ENCODE measurements at regions not wholly inside any gene's neighbourhood (a gene's known extent, or its start where the extent isn't known, plus 50 kb on each side); places are given as distances from the start of the nearest gene placed in this dataset.

DNA sequence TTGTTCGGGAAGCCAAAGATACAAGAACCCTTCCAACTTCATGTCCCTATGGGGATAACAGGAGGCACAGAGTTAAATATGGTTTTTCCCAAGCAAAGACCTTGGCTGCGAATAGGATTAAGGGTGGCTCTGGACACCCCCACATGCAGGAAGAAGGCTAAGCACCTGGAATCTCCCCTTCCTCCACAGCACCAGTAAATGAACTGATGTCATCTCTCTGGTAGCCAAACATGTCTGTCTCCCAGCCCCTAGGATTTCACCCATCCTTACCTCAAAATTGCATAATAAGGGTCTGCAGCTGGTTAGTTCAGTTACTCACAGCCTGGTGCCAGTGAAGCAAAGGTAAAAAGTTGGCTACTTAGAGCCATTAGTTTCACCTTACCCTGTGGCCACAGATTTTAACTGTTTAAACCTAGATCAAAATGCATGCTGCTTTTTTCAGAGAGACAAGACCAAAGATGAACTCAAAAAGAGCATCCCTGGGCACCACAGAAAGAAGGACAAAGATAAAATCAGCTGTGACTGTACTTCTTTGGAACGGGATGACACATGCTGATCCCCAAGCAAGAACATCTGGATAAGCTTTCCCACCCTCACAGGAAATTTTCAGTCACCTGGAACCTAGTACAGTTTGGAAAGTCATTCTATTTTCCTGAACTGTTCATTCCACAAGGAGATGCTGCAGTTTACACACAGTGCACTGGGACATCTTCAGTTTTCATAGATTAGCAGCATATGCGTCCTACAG, 77.2 kb upstream of the AKIP1 start:
- WGBS (ENCODE audit: insufficient coverage, insufficient read length): no CpG with 5 or more reads among the region's 4 CpGs
- DNase-seq (ENCODE audit: low read depth, low spot score): no peak
- H3K27ac ChIP-seq (ENCODE audit: low read length): no peak overlapping the region

DNA sequence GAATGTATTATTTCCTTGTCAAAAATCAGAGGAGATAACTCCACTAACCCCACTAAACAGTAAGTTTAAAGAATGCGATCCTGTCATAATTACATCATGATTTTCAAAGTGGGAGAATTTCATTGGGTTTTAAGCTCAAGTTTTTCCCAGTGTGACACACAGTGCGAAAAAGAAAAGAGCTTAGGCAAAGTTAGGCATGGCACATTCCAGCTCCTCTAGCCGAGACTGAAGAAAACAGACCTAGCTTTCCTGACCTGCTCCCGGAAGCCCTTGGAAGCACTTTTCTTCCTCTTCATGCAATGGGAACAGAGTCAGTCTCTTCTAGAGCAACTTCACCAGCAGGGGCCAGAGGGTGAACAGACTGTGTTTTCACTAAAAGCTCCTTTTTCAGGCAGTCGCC, 76.6 kb upstream of the AKIP1 start:
- no peak overlapping the region for H3K27ac ChIP-seq (ENCODE audit: low read length)
- no peaks in the 10 kb centered on the region for H3K27me3 ChIP-seq (ENCODE audit: control insufficient read depth, insufficient read depth, low read length)
- H3K4me3 ChIP-seq (ENCODE audit: low read length): no peak overlapping the region
- WGBS (ENCODE audit: insufficient coverage, insufficient read length): no CpG with 5 or more reads among the region's 5 CpGs
- DNase-seq (ENCODE audit: low read depth, low spot score): no peak
- H3K4me1 ChIP-seq (ENCODE audit: control insufficient read depth, insufficient read depth, low read length): peaks cover 2% of the 10 kb centered on the region
- H3K36me3 ChIP-seq (ENCODE audit: control insufficient read depth, insufficient read depth, low read length): no peaks in the 10 kb centered on the region
- H3K9me3 ChIP-seq (ENCODE audit: control insufficient read depth, insufficient read depth, low read length): no peaks in the 10 kb centered on the region

More for the DNA sequence above, 77.2 kb upstream of the AKIP1 start:
- peaks cover 2% of the 10 kb centered on the region for H3K4me1 ChIP-seq (ENCODE audit: control insufficient read depth, insufficient read depth, low read length)
- no peaks in the 10 kb centered on the region for H3K9me3 ChIP-seq (ENCODE audit: control insufficient read depth, insufficient read depth, low read length)
- H3K4me3 ChIP-seq (ENCODE audit: low read length): no peak overlapping the region
- H3K27me3 ChIP-seq (ENCODE audit: control insufficient read depth, insufficient read depth, low read length): no peaks in the 10 kb centered on the region
- no peaks in the 10 kb centered on the region for H3K36me3 ChIP-seq (ENCODE audit: control insufficient read depth, insufficient read depth, low read length)

DNA sequence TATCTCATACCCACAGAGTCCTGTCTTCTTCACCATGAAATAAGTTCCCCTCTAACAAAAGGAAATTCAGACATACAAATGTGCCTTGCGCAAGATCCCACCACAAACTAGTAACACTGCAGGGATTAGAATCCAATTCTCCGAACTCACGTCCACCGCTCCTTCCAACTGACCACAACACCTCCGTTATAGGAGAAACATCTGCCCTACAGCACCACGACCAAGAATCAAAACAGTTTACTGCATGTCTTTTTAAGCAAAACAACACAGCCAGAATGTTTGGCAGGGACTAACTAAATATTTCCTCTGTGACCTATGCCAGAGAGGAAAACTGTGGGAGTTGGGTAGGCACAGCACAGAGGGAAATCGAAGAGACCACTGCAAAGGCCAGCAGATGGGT, 72.7 kb upstream of the AKIP1 start:
- H3K4me3 ChIP-seq (ENCODE audit: low read length): no peak overlapping the region

DNA sequence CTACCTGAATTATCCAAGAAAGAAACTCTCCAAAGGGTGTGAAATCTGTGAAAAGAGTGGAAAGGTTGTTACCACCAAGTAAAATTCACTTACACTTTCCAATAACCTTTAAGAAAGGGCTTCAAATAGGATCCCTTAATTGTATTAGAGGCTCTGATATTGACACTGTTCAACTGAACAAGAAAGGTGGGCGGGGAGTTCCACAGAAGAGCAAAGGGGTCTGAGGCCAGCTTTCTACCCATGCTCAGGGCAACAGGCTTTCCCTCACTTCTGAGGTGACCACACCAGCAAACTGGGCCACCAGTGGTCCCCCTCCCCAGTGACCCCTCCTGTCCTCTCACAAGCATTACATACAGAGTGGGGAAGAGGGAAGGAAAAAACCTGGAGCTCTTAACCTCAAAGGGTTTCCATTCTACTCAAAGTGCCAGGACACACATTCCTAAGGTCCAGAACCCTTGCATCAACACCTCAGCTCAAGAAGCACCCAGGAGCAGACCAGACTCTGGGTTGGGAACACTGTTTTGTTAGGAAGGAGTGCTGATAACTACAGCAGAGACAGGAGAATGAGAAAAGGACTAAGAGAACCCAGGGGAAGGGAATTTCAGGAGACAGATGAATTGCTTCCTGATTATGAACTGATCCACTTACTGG, 71.6 kb upstream of the AKIP1 start:
- WGBS (ENCODE audit: insufficient coverage, insufficient read length): no CpG with 5 or more reads among the region's 1 CpG
- Histone ChIP-seq H3K4me3 (ENCODE audit: low read length) (no peak overlapping the region), H3K36me3 (ENCODE audit: control insufficient read depth, insufficient read depth, low read length) (no peaks in the 10 kb centered on the region), H3K4me1 (ENCODE audit: control insufficient read depth, insufficient read depth, low read length) (peaks cover 3% of the 10 kb centered on the region; the same call in 1 of the 2 replicates), H3K27ac (ENCODE audit: low read length) (no peak overlapping the region), H3K27me3 (ENCODE audit: control insufficient read depth, insufficient read depth, low read length) (no peaks in the 10 kb centered on the region), H3K9me3 (ENCODE audit: control insufficient read depth, insufficient read depth, low read length) (no peaks in the 10 kb centered on the region)
- DNase-seq (ENCODE audit: low read depth, low spot score): no peak

More for the DNA sequence above, 72.7 kb upstream of the AKIP1 start:
- no CpG with 5 or more reads among the region's 7 CpGs for WGBS (ENCODE audit: insufficient coverage, insufficient read length)
- H3K4me1 ChIP-seq (ENCODE audit: control insufficient read depth, insufficient read depth, low read length): peaks cover 3% of the 10 kb centered on the region
- no peaks in the 10 kb centered on the region for H3K27me3 ChIP-seq (ENCODE audit: control insufficient read depth, insufficient read depth, low read length)
- DNase-seq (ENCODE audit: low read depth, low spot score): no peak
- no peaks in the 10 kb centered on the region for H3K9me3 ChIP-seq (ENCODE audit: control insufficient read depth, insufficient read depth, low read length)
- no peak overlapping the region for H3K27ac ChIP-seq (ENCODE audit: low read length)
- no peaks in the 10 kb centered on the region for H3K36me3 ChIP-seq (ENCODE audit: control insufficient read depth, insufficient read depth, low read length)

DNA sequence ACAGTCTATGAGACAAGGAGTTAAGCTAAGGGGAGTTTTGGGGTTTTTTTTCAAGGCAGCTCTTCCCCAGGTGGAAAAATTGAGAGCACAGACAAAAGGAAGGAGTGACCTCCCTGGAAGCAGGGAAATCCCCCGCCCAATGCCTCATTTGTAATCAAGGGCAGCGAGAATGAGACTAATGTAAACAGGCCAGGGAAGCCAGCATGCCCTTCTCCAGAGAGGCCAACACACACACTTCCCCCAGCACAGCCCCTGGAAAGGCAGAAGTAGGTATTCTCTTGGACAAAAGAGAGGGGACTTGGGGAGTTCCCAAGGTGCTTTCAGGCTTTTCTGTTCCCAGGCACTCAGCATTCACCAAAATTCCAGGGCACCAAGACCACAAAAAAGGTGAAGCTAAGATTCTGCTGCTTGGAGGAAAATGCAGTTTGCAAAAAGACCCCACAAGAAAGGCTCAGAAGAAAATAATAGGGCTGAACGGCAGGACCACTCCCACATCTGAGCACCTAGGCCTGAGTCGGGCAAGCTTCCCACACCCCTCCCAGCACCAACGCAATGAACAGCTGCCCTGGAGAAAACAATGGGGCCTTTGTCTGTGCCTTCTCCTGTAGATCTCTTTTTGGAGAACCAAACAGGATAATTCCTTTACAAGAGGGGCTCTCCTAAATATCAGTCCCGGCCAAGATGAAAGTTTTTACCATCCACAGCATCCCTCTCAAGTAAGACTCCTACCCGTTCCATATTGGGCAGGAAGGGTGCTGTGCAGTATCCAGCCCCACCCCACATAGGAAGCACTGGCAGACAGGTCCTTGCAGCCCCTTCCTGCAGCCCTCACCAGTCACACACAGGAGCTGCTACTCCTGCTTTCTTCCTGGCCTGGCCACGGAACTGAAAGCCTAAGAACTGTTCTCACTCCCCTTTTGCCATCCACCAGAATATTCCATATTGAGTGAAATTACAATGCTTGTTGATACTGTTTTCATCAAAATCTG, 70.7 kb upstream of the AKIP1 start:
- H3K9me3 ChIP-seq (ENCODE audit: control insufficient read depth, insufficient read depth, low read length): no peaks in the 10 kb centered on the region
- no peak overlapping the region for H3K4me3 ChIP-seq (ENCODE audit: low read length)
- no peak for DNase-seq (ENCODE audit: low read depth, low spot score)
- no peak overlapping the region for H3K27ac ChIP-seq (ENCODE audit: low read length)
- no CpG with 5 or more reads among the region's 8 CpGs for WGBS (ENCODE audit: insufficient coverage, insufficient read length)
- H3K36me3 ChIP-seq (ENCODE audit: control insufficient read depth, insufficient read depth, low read length): no peaks in the 10 kb centered on the region
- peaks cover 3% of the 10 kb centered on the region; the same call in 1 of the 2 replicates for H3K4me1 ChIP-seq (ENCODE audit: control insufficient read depth, insufficient read depth, low read length)
- H3K27me3 ChIP-seq (ENCODE audit: control insufficient read depth, insufficient read depth, low read length): no peaks in the 10 kb centered on the region

DNA sequence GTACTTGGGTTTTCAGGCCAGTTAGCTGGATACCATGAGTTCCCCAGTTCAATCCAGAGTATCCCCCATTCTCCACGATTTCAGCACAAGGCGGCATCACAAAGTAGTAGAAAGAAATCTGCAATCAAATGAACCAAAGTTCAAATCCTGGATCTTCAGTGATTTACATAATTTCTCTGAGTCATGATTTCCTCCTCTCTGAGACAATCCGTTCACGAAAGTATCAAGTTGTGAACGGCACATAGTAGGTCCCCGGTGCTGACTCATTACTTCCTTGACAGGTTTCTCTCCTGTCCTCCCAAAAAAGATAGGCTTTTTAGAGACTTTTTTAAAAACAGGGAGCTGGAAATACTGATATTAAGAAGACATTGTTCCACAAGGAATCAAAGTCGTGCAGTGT, 69.1 kb upstream of the AKIP1 start:
- Histone ChIP-seq H3K4me1 (ENCODE audit: control insufficient read depth, insufficient read depth, low read length) (peaks cover 3% of the 10 kb centered on the region; the same call in 1 of the 2 replicates), H3K27me3 (ENCODE audit: control insufficient read depth, insufficient read depth, low read length) (no peaks in the 10 kb centered on the region), H3K27ac (ENCODE audit: low read length) (no peak overlapping the region), H3K36me3 (ENCODE audit: control insufficient read depth, insufficient read depth, low read length) (no peaks in the 10 kb centered on the region), H3K4me3 (ENCODE audit: low read length) (no peak overlapping the region), H3K9me3 (ENCODE audit: control insufficient read depth, insufficient read depth, low read length) (no peaks in the 10 kb centered on the region)
- WGBS (ENCODE audit: insufficient coverage, insufficient read length): no CpG with 5 or more reads among the region's 7 CpGs
- DNase-seq (ENCODE audit: low read depth, low spot score): no peak

DNA sequence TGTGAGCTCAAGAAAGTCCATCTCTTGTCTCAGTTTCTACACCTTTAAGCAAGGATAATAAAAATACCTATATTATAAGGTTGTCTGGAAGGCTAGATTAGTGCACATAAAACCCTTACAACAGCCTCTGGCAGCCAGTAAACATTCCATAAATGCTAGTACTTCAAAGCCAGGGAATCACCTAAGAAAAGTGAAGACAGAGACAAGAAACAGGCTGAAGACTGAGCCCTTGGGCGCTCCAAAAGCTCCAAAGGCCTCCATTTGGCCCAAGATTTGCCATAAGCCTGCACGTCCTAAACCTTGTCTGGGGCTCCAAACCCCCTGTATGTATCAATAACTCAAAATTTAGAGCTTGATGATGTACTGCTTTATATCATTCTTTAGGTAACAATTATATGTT, 52.2 kb upstream of the AKIP1 start:
- Histone ChIP-seq H3K27ac (ENCODE audit: low read length) (no peak overlapping the region), H3K4me1 (ENCODE audit: control insufficient read depth, insufficient read depth, low read length) (no peaks in the 10 kb centered on the region), H3K9me3 (ENCODE audit: control insufficient read depth, insufficient read depth, low read length) (no peaks in the 10 kb centered on the region), H3K4me3 (ENCODE audit: low read length) (no peak overlapping the region), H3K36me3 (ENCODE audit: control insufficient read depth, insufficient read depth, low read length) (no peaks in the 10 kb centered on the region), H3K27me3 (ENCODE audit: control insufficient read depth, insufficient read depth, low read length) (no peaks in the 10 kb centered on the region)
- DNase-seq (ENCODE audit: low read depth, low spot score): no peak
- no CpG with 5 or more reads among the region's 2 CpGs for WGBS (ENCODE audit: insufficient coverage, insufficient read length)
